ENCODE measurements at regions not wholly inside any gene's neighbourhood (a gene's known extent, or its start where the extent isn't known, plus 50 kb on each side); places are given as distances from the start of the nearest gene placed in this dataset.

DNA sequence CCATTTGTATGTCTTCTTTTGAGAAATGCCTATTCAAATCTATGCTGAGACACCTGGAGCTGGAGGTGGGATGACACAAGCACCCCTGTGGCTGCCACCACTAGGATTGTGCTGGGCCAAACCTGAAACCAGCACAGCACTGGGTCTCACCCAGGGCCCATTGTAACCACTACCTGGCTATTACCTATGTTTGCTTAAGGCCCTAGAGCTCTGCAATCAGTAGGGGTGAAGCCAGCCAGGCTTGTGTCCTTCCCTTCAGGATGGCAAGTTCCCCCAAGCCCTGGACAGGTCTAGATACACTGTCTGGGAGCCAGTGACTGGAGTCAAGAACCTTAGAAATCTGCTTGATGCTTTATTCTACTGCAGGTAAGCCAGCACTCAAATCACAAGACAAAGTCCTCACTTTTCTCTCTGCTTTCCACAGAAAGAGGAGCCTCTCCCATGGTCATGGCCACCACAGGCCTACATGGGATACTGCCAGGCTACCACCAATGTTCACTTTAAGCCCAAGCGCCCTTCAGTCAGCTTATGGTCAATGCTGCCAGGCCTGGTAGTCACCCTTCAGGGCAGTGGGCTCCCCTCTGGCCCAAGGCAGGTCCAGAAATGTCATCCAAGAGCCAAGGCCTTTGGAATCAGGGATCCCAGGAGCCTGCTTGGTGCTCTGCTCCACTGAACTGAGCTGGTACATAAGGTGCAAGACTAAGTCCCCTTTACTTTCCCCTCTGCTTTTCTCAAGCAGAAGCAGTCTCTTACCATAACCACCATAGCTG, 105.3 kb downstream of the BMS1 start:
- TF ChIP-seq, protein P1, sequence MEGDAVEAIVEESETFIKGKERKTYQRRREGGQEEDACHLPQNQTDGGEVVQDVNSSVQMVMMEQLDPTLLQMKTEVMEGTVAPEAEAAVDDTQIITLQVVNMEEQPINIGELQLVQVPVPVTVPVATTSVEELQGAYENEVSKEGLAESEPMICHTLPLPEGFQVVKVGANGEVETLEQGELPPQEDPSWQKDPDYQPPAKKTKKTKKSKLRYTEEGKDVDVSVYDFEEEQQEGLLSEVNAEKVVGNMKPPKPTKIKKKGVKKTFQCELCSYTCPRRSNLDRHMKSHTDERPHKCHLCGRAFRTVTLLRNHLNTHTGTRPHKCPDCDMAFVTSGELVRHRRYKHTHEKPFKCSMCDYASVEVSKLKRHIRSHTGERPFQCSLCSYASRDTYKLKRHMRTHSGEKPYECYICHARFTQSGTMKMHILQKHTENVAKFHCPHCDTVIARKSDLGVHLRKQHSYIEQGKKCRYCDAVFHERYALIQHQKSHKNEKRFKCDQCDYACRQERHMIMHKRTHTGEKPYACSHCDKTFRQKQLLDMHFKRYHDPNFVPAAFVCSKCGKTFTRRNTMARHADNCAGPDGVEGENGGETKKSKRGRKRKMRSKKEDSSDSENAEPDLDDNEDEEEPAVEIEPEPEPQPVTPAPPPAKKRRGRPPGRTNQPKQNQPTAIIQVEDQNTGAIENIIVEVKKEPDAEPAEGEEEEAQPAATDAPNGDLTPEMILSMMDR (conservative IDR thresholded peaks at IDR 0.05): no peak
- TF ChIP-seq ZFX (IDR thresholded peaks at IDR 0.05): no peak
